ENCODE measurements at regions not wholly inside any gene's neighbourhood (a gene's known extent, or its start where the extent isn't known, plus 50 kb on each side); places are given as distances from the start of the nearest gene placed in this dataset.

DNA sequence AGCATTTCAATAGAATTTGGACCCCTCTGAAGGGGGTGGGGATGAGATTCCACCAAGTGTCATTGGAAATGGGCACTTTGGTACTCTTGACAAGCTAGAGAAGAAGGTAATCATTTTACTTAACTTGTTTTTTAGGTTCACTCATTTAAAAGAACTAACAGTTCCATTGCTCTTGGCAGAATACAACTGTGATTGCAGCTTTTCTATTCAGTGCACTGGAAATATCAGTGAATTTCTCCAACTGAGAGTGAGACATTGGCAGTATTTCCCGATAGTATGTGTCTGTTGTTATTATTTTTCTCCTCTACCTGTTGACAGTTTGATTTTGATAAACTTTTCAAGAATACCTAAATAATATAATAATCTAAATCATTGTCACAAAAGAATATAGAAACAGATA lies 1356.7 kb upstream of the NXPH2 start:
- 63 to 66% methylated on average over 1 of the region's 1 CpG for WGBS, 2 donors
- intact Hi-C loops (cut with DNase I; ENCODE audit: low total_unique reads), result no loop called here

DNA sequence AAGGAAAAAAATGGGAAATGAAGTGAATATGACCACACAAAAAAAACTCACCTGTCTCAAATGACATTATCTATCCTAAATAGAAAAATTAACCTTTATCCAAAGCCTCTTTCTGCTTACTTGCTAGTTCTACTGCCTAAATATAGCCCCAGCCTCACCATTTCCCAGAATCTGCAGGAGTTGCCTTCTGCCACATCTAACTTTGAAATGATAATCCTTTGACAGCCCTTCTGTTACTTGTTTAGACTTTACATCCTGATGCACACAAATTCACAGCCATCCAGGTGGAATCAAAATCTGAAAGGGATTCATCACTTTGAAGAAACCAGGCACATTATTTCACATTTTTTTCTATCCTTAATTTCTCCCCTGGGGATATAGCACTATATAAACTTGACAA lies 1356.2 kb upstream of the NXPH2 start:
- H3K27ac ChIP-seq, result no peak overlapping the region
- intact Hi-C loops (cut with DNase I; ENCODE audit: low total_unique reads), result no loop called here
- H3K9me3 ChIP-seq, result no peaks in the 10 kb centered on the region
- no peaks in the 10 kb centered on the region for H3K4me1 ChIP-seq
- H3K36me3 ChIP-seq (ENCODE audit: low read depth, missing control alignments), result no peaks in the 10 kb centered on the region
- TF ChIP-seq, protein P1, sequence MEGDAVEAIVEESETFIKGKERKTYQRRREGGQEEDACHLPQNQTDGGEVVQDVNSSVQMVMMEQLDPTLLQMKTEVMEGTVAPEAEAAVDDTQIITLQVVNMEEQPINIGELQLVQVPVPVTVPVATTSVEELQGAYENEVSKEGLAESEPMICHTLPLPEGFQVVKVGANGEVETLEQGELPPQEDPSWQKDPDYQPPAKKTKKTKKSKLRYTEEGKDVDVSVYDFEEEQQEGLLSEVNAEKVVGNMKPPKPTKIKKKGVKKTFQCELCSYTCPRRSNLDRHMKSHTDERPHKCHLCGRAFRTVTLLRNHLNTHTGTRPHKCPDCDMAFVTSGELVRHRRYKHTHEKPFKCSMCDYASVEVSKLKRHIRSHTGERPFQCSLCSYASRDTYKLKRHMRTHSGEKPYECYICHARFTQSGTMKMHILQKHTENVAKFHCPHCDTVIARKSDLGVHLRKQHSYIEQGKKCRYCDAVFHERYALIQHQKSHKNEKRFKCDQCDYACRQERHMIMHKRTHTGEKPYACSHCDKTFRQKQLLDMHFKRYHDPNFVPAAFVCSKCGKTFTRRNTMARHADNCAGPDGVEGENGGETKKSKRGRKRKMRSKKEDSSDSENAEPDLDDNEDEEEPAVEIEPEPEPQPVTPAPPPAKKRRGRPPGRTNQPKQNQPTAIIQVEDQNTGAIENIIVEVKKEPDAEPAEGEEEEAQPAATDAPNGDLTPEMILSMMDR (IDR thresholded peaks at IDR 0.05), result no peak
- no peak for TF ChIP-seq POLR2A (IDR thresholded peaks at IDR 0.05)
- no peak overlapping the region for H3K4me3 ChIP-seq
- no peaks in the 10 kb centered on the region for H3K27me3 ChIP-seq
- no peak for DNase-seq

More for the DNA sequence above, 1356.7 kb upstream of the NXPH2 start:
- Histone ChIP-seq H3K4me3 (no peak overlapping the region), H3K27ac (no peak overlapping the region), H3K9me3 (no peaks in the 10 kb centered on the region), H3K4me1 (no peaks in the 10 kb centered on the region), H3K27me3 (no peaks in the 10 kb centered on the region), H3K36me3 (ENCODE audit: low read depth, missing control alignments) (no peaks in the 10 kb centered on the region)
- TF ChIP-seq, protein P1 (IDR thresholded peaks at IDR 0.05), result no peak
- no peak for TF ChIP-seq POLR2A (IDR thresholded peaks at IDR 0.05)
- DNase-seq, result no peak

DNA sequence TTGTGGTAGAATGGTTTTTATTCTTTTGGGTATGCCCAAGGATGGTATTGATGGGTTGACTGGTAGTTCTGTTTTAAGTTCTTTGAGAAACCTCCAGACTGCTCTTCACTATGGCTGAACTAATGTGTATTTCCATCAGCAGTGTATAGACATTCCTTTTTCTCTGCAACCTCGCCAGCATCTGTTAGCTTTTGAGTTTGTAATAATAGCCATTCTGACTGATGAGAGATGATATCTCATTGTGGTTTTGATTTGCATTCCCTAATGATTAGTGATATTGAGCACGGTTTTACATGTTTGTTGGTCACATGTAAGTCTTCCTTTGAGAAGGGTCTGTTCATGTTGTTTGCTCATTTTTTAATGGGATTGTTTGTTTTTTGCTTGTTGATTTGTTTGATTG lies 1348.7 kb upstream of the NXPH2 start:
- intact Hi-C loops (cut with DNase I; ENCODE audit: low total_unique reads), result no loop called here
- Histone ChIP-seq H3K4me3 (no peak overlapping the region), H3K27ac (no peak overlapping the region), H3K27me3 (no peaks in the 10 kb centered on the region), H3K9me3 (no peaks in the 10 kb centered on the region), H3K4me1 (no peaks in the 10 kb centered on the region), H3K36me3 (ENCODE audit: low read depth, missing control alignments) (no peaks in the 10 kb centered on the region)
- WGBS, 2 donors, result 88 to 96% methylated on average over 2 of the region's 2 CpGs
- DNase-seq, result no peak
- TF ChIP-seq, protein P1 (IDR thresholded peaks at IDR 0.05), result no peak
- no peak for TF ChIP-seq POLR2A (IDR thresholded peaks at IDR 0.05)

DNA sequence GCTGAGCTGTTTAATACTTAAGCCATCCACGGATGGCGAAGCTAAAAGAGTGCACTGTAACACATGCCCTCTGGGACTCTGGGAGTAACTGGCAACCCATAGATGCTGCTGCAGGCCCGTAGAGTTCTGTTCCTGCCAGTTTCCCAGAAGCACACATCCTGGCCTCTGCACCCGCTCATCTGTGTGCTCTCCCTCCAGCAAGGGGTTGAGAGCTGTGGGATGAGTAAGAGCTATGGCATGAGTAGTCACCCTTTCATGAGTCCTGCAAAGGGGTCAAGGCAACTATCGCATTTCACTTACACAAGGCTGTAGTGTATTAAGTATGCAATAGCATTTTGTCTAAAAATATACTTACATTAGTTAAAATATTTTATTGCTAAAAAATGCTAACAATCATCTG lies 1341.8 kb upstream of the NXPH2 start:
- Histone ChIP-seq H3K4me3 (no peak overlapping the region), H3K27ac (no peak overlapping the region), H3K9me3 (no peaks in the 10 kb centered on the region), H3K27me3 (no peaks in the 10 kb centered on the region), H3K4me1 (no peaks in the 10 kb centered on the region), H3K36me3 (ENCODE audit: low read depth, missing control alignments) (no peaks in the 10 kb centered on the region)
- WGBS, 2 donors, result 76 to 77% methylated on average over 5 of the region's 5 CpGs
- TF ChIP-seq, protein P1 (IDR thresholded peaks at IDR 0.05), result no peak
- intact Hi-C loops (cut with DNase I; ENCODE audit: low total_unique reads), result no loop called here
- DNase-seq, result no peak

DNA sequence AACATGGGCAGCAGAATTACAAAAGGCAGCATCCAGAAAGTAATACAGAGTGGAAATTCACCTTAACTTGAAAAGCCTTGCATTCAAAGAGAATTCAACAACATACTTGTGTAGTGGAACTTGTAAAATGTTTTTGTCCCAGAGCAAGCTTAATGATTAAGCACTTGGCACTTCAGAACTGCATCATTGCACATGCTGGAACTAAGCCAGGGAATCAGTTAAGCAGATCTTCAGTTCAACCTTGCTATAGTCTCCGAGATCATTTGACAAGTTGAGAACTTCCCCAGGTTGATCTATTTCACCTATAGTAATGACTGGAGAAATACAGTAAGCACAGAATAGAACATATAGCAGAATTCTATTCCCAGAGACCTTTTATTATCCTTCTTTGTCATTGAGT lies 1337.2 kb upstream of the NXPH2 start:
- Histone ChIP-seq H3K9me3 (no peaks in the 10 kb centered on the region), H3K27me3 (no peaks in the 10 kb centered on the region), H3K27ac (no peak overlapping the region), H3K4me1 (no peaks in the 10 kb centered on the region), H3K4me3 (no peak overlapping the region), H3K36me3 (ENCODE audit: low read depth, missing control alignments) (no peaks in the 10 kb centered on the region)
- no peak for DNase-seq
- TF ChIP-seq, protein P1 (IDR thresholded peaks at IDR 0.05), result no peak
- no peak for TF ChIP-seq POLR2A (IDR thresholded peaks at IDR 0.05)
- intact Hi-C loops (cut with DNase I; ENCODE audit: low total_unique reads), result no loop called here
- WGBS, 2 donors, result 86 to 91% methylated on average over 1 of the region's 1 CpG

Data from testis (tissue), 2 donors.